Endometrium (tissue), 2 donors: ENCODE measurements at regions not wholly inside any gene's neighbourhood (a gene's known extent, or its start where the extent isn't known, plus 50 kb on each side); places are given as distances from the start of the nearest gene placed in this dataset.
"Not testable (repeated sequence)": the region's sequence is repeated elsewhere in the genome, so short reads cannot be mapped to it uniquely, and the experiment has no call there.

Experiments used
- FAIRE-seq: peaks from 2 replicates; lab custom pipeline; 2012; peaks lifted over from hg19 to GRCh38; lab: Jason Lieb, UNC
- donor health status: control.
- donor health status: control.

GRCh38 chr2:54031288-54031687 lies 60.5 kb upstream of the PSME4 start:
- not testable (repeated sequence) for FAIRE-seq

DNA sequence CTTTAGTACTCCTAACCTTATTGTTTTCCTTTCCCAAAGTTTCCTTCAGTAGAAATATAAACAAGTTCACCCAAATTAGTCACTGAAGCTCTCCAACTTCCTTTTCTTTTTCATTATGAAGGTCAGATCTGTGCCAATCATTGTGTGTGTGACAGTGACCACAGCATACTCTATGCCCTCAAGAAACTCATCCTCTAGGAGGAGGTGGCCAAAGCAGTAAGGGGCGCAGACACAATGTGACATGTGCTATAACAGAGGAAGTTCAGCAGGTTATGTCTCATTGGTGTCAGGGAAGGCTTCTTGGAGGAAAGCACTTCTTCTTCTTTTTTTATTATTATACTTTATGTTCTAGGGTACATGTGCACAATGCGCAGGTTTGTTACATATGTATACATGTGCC lies 60.0 kb upstream of the PSME4 start:
- FAIRE-seq: no peak

DNA sequence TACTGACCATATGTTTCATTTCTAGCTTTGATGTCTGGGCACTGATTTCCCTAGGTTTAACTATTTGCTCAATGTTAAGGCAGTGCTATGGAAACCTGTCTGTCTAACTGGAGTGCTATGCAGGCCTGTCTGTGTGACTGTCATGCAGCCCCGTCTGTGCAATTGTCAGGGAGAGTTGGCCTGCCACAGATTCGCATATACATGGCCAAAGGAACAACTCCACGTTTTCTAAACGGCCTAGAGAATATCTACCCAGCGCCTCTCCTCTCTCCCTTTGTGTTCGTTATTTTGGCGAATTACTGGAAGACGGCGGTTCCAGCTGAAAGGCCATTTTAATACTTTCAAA lies 59.6 kb upstream of the PSME4 start:
- FAIRE-seq: no peak

GRCh38 chr2:54029721-54030395 lies 59.1 kb upstream of the PSME4 start:
- no peak for FAIRE-seq

- not testable (repeated sequence) for FAIRE-seq
Measured at GRCh38 chr2:54025463-54026075, 54.8 kb upstream of the PSME4 start.

DNA sequence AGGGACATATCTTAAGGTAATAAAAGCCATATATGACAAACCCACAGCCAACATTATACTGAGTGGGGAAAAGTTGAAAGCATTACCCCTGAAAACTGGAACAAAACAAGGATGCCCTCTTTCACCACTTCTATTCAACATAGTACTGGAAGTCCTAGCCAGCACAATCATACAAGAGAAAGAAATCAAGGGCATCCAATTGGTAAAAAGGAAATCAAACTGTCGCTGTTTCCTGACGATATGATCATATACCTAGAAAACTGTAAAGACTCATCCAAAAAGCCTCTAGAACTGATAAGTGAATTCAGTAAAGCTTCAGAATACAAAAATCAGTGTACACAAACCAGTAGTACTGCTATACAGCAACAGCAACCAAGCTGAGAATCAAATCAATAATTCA lies 53.8 kb upstream of the PSME4 start:
- FAIRE-seq: no peak

GRCh38 chr2:54021702-54022101 lies 50.9 kb upstream of the PSME4 start:
- FAIRE-seq: no peak

GRCh38 chr2:54020793-54021414 lies 50.1 kb upstream of the PSME4 start:
- FAIRE-seq: no peak
